Body of pancreas (tissue), 4 donors: ENCODE measurements at regions not wholly inside any gene's neighbourhood (a gene's known extent, or its start where the extent isn't known, plus 50 kb on each side); places are given as distances from the start of the nearest gene placed in this dataset.

Experiments used
- ATAC-seq: fragments of 150-250 bp; one replicate; pipeline ENCODE4 v1.9.1; 2016
- DNase-seq, 4 donors: peaks; one replicate each; pipeline ENCODE4 v3.0.0-alpha.2; 2019
- H3K27ac ChIP-seq, 4 donors: fragments of 200-600 bp; sonication (generic); 1 replicate in 3 of 4; 2 replicates in 1 of 4; pipeline versions ENCODE4 v1.5.1 to v1.6.1; 2016 to 2019; ENCODE audit warnings: mild to moderate bottlenecking in 1 of 4, mixed read lengths in 1 of 4, moderate library complexity in 1 of 4
- H3K27me3 ChIP-seq, 2 donors: fragments of 200-600 bp; sonication (generic); one replicate each; pipeline ENCODE4 v1.6.0; 2016; ENCODE audit warnings: mild to moderate bottlenecking in 1 of 2
- H3K36me3 ChIP-seq, 2 donors: fragments of 200-600 bp; sonication (generic); replicated peaks in 1 of 2; 2 replicates each; pipeline ENCODE4 v1.5.1; 2016; ENCODE audit warnings: low read depth in 2 of 2; ENCODE audit not compliant: insufficient read depth in 1 of 2
- H3K4me1 ChIP-seq: fragments of 200-600 bp; sonication (generic); one replicate; pipeline ENCODE4 v1.6.0; 2016
- H3K4me3 ChIP-seq, 2 donors: fragments of 200-600 bp; sonication (generic); 1 replicate in 1 of 2; 2 replicates in 1 of 2; pipeline ENCODE4 v1.5.1; 2016 to 2019
- H3K9me3 ChIP-seq, 3 donors: fragments of 200-600 bp; sonication (generic); 1 replicate in 2 of 3; 2 replicates in 1 of 3; pipeline ENCODE4 v1.5.1; 2016
- CTCF ChIP-seq, 7 experiments: fragments of 450-650 bp in 4 of 7; fragments of 200-600 bp in 3 of 7; sonication (generic) in 3 of 7; IDR thresholded peaks; one replicate each; pipeline ENCODE4 v1.5.1; 2016 to 2019; ENCODE audit warnings: antibody characterized with exemption in 7 of 7
- POLR2A ChIP-seq, 3 donors: fragments of 450-650 bp; IDR thresholded peaks; one replicate each; pipeline ENCODE4 v1.6.1; 2016; ENCODE audit warnings: antibody characterized with exemption in 3 of 3, mild to moderate bottlenecking in 2 of 3
- WGBS, 2 donors: methylation state at CpG; one replicate each; pipeline ENCODE4 v1.1.5; 2017; 5-methylcytosine and 5-hydroxymethylcytosine counted together
- intact Hi-C: fragments of 100-400 bp; cut with DNase I; formaldehyde crosslinking; loops from one replicate; pipeline ENCODE4 v1.15.1; 2023

DNA sequence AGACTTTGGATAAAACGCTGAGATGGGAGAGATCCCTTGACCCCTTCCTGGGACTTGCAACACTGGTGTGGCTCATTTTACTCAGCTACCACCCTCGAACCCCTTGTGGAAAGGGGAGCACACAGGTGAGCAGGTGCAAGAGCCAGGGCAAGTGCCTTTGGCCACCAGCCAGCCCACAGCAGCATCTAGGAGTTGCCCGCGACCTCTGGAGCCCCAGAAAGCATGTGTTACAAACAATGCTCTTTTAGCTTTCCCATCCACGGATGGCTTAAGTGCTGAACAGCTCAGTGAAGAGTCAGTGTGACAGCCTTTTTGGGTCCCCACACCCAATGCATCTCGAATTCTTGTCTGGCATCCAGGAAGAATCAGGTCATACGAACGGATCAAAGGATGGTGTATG lies 197.8 kb downstream of the MEMO1 start:
- TF ChIP-seq CTCF (IDR thresholded peaks at IDR 0.05) (no peak), POLR2A (IDR thresholded peaks at IDR 0.05) (no peak)
- intact Hi-C loops, result no loop called here
- Histone ChIP-seq H3K9me3 (no peaks in the 10 kb centered on the region), H3K36me3 (no peaks in the 10 kb centered on the region), H3K4me1 (no peaks in the 10 kb centered on the region), H3K27me3 (no peaks in the 10 kb centered on the region), H3K4me3 (no peak overlapping the region), H3K27ac (no peak overlapping the region)
- ATAC-seq, result no peak
- DNase-seq, result no peak
- WGBS, 2 donors, result 60 to 70% methylated on average over 7 to 8 of the region's 8 CpGs

- no peaks in the 10 kb centered on the region for H3K9me3 ChIP-seq
- H3K36me3 ChIP-seq, result no peaks in the 10 kb centered on the region
- 73 to 81% methylated on average over 2 of the region's 2 CpGs for WGBS, 2 donors
- no peaks in the 10 kb centered on the region for H3K27me3 ChIP-seq
- no peaks in the 10 kb centered on the region for H3K4me1 ChIP-seq
- no peak for TF ChIP-seq POLR2A (IDR thresholded peaks at IDR 0.05)
- TF ChIP-seq CTCF (IDR thresholded peaks at IDR 0.05), result no peak
- H3K27ac ChIP-seq, result no peak overlapping the region
- DNase-seq (peak in 1 of 4 donors; percentile 7), ATAC-seq (no peak)
- H3K4me3 ChIP-seq, result no peak overlapping the region
- intact Hi-C loops, result no loop called here
Observed at GRCh38 chr2:31812051-31812798, 198.6 kb downstream of the MEMO1 start.

DNA sequence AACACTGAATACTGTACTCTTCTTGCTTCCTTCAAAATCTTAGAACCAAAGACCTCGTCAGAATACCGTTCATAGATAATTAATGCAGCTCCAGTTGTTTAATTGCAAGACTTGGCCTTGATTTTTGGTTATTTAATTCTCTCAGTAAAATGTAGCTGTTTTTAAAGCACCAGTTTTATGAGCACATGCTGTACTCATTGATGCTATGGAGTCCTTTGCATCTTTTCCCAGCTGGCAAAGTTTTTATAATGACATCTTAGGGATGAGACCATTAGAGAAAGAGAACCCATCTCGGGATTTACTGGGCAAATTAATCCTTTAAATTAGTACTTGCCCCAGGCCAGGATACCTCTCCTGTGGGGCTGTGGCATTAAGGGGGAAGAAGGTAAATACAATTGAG lies 199.3 kb downstream of the MEMO1 start:
- Histone ChIP-seq H3K27me3 (no peaks in the 10 kb centered on the region), H3K36me3 (no peaks in the 10 kb centered on the region), H3K4me1 (no peaks in the 10 kb centered on the region), H3K4me3 (no peak overlapping the region), H3K9me3 (no peaks in the 10 kb centered on the region), H3K27ac (no peak overlapping the region)
- 70 to 71% methylated on average over 3 of the region's 3 CpGs for WGBS, 2 donors
- TF ChIP-seq CTCF (IDR thresholded peaks at IDR 0.05) (no peak), POLR2A (IDR thresholded peaks at IDR 0.05) (no peak)
- intact Hi-C loops, result no loop called here
- ATAC-seq (no peak), DNase-seq (no peak)

- 52 to 53% methylated on average over 5 of the region's 5 CpGs for WGBS, 2 donors
- no peak overlapping the region for H3K27ac ChIP-seq
- TF ChIP-seq CTCF (IDR thresholded peaks at IDR 0.05), result no peak
- TF ChIP-seq POLR2A (IDR thresholded peaks at IDR 0.05), result no peak
- H3K4me1 ChIP-seq, result no peaks in the 10 kb centered on the region
- no peaks in the 10 kb centered on the region for H3K9me3 ChIP-seq
- no peaks in the 10 kb centered on the region for H3K36me3 ChIP-seq
- no peak overlapping the region for H3K4me3 ChIP-seq
- no peaks in the 10 kb centered on the region for H3K27me3 ChIP-seq
- ATAC-seq (no peak), DNase-seq (no peak)
- intact Hi-C loops, result no loop called here
Observed at GRCh38 chr2:31810200-31810917, 200.4 kb downstream of the MEMO1 start.
